ENCODE measurements at regions not wholly inside any gene's neighbourhood (a gene's known extent, or its start where the extent isn't known, plus 50 kb on each side); places are given as distances from the start of the nearest gene placed in this dataset.

- no peak for TF ChIP-seq EZH2 (IDR thresholded peaks at IDR 0.05; ENCODE audit: insufficient read depth, poor library complexity, severe bottlenecking)
- TF ChIP-seq EZH2phosphoT487 (IDR thresholded peaks at IDR 0.05; ENCODE audit: insufficient read depth, low read depth): no peak
These were observed 452.8 kb upstream of the POT1 start for GRCh38 chr7:125382401-125382800.
